HepG2 (cell line): ENCODE measurements at regions not wholly inside any gene's neighbourhood (a gene's known extent, or its start where the extent isn't known, plus 50 kb on each side); places are given as distances from the start of the nearest gene placed in this dataset.

Experiments used
- ATAC-seq: fragments of 200-7000 bp; cut with Tn5 transposase; 3 replicates; pipeline ENCODE4 v1.9.1; 2020; ENCODE audit warnings: mild to moderate bottlenecking, moderate library complexity
- BruUV-seq: library from RNA; stranded (reverse); fragments of 400-500 nt; replicated peaks from 2 replicates; lab custom pipeline; 2021; lab: Mats Ljungman, UMichigan
- CTCF ChIA-PET: fragments of 300-600 bp; formaldehyde crosslinking; extraction: SDS; loops from one replicate; lab custom pipeline; 2021; ENCODE audit warnings: low total read pairs, inconsistent platforms, low intra/inter-chr PET ratio; lab: Yijun Ruan, JAX
- POLR2A ChIA-PET: fragments of 350-600 bp; sonication (Branson Sonifier 250); formaldehyde crosslinking; loops from one replicate; lab custom pipeline; 2020; ENCODE audit warnings: antibody characterized with exemption, inconsistent platforms; lab: Yijun Ruan, JAX
- DNase-seq: peaks from one replicate; pipeline ENCODE4 v3.0.0-alpha.2; 2015; ENCODE audit warnings: low spot score
- FAIRE-seq: peaks from 3 replicates; lab custom pipeline; 2011; peaks lifted over from hg19 to GRCh38; lab: Jason Lieb, UNC
- H2AFZ ChIP-seq: one replicate; pipeline ENCODE4 v1.6.1; 2011; ENCODE audit warnings: low read length, inconsistent platforms
- H3K27ac ChIP-seq: fragments of 300-600 bp; 3 replicates; pipeline ENCODE4 v1.8.0; 2011; ENCODE audit warnings: mixed run types, mild to moderate bottlenecking, mixed read lengths, low read length, inconsistent platforms; ENCODE audit not compliant: insufficient read depth; ENCODE audit errors: extremely low read length
- H3K27me3 ChIP-seq, 2 experiments: fragments of 200-600 bp in 1 of 2; 2 replicates in 1 of 2; 3 replicates in 1 of 2; pipeline versions ENCODE4 v1.6.0 to v1.8.0; 2011; ENCODE audit warnings: low read length in 2 of 2, mild to moderate bottlenecking in 2 of 2, moderate library complexity in 2 of 2, inconsistent platforms in 1 of 2; ENCODE audit not compliant: insufficient read depth in 2 of 2, control insufficient read depth in 1 of 2
- H3K36me3 ChIP-seq, 2 experiments: fragments of 200-600 bp in 1 of 2; replicated peaks in 1 of 2; 2 replicates in 1 of 2; 3 replicates in 1 of 2; pipeline versions ENCODE4 v1.5.1 to v1.8.0; 2011; ENCODE audit warnings: low read length in 2 of 2, inconsistent platforms in 1 of 2; ENCODE audit not compliant: insufficient read depth in 2 of 2, control insufficient read depth in 1 of 2
- H3K4me1 ChIP-seq: 2 replicates; pipeline ENCODE4 v1.5.1; 2012; ENCODE audit warnings: low read length, inconsistent platforms; ENCODE audit not compliant: insufficient read depth
- H3K4me2 ChIP-seq: 2 replicates; pipeline ENCODE4 v1.6.0; 2011; ENCODE audit warnings: low read depth, low read length, inconsistent platforms
- H3K4me3 ChIP-seq, 3 experiments: fragments of 200-600 bp in 1 of 3; sonication (generic), shearing (Covaris generic) in 1 of 3; replicated peaks in 1 of 3; 2 replicates each; pipeline ENCODE4 v1.5.1; 2011 to 2016; ENCODE audit warnings: low read length in 3 of 3, inconsistent platforms in 2 of 3, low read depth in 2 of 3, mild to moderate bottlenecking in 2 of 3, control low read depth in 1 of 3, mixed read lengths in 1 of 3; ENCODE audit not compliant: insufficient read depth in 1 of 3
- H3K79me2 ChIP-seq: one replicate; pipeline ENCODE4 v1.6.1; 2011; ENCODE audit warnings: low read length, inconsistent platforms; ENCODE audit not compliant: insufficient read depth
- H3K9ac ChIP-seq: 2 replicates; pipeline ENCODE4 v1.6.0; 2011; ENCODE audit warnings: mild to moderate bottlenecking, low read depth, low read length, inconsistent platforms; ENCODE audit not compliant: insufficient read depth
- H3K9me3 ChIP-seq: 2 replicates; pipeline ENCODE4 v1.5.1; 2012; ENCODE audit warnings: mild to moderate bottlenecking, low read length
- H4K20me1 ChIP-seq: 2 replicates; pipeline ENCODE4 v1.6.0; 2011; ENCODE audit warnings: inconsistent platforms, mild to moderate bottlenecking, low read length, moderate library complexity; ENCODE audit not compliant: insufficient read depth
- AGO1 ChIP-seq: fragments of 200-400 bp; formaldehyde crosslinking; IDR thresholded peaks from 2 replicates; pipeline ENCODE4 v1.6.1; 2017; ENCODE audit warnings: mild to moderate bottlenecking, low read depth, low read length, moderate library complexity; ENCODE audit not compliant: poor library complexity, severe bottlenecking
- ARNT2 ChIP-seq: sonication (generic); formaldehyde crosslinking; IDR thresholded peaks from 2 replicates; pipeline ENCODE4 v1.8.0; 2022; ENCODE audit warnings: mild to moderate bottlenecking, low read depth, missing genetic modification reagents, moderate library complexity
- BORCS8-MEF2B ChIP-seq: sonication (generic); formaldehyde crosslinking; IDR thresholded peaks from 2 replicates; pipeline ENCODE4 v1.8.0; 2022; ENCODE audit warnings: mild to moderate bottlenecking, missing genetic modification reagents
- CHD2 ChIP-seq: IDR thresholded peaks from 2 replicates; pipeline ENCODE4 v1.6.1; 2011; ENCODE audit warnings: low read depth, low read length, improper control_type of control experiment
- CREBL2 ChIP-seq: sonication (generic); formaldehyde crosslinking; IDR thresholded peaks from 2 replicates; pipeline ENCODE4 v1.8.1; 2023; ENCODE audit warnings: missing genetic modification reagents, mild to moderate bottlenecking, borderline replicate concordance
- HMGXB3 ChIP-seq: sonication (generic); formaldehyde crosslinking; IDR thresholded peaks from 2 replicates; pipeline ENCODE4 v1.4.0; 2020; ENCODE audit warnings: missing genetic modification reagents, borderline replicate concordance
- RBAK ChIP-seq: sonication (generic); formaldehyde crosslinking; IDR thresholded peaks from 2 replicates; pipeline ENCODE4 v1.5.1; 2020; ENCODE audit warnings: mild to moderate bottlenecking, missing genetic modification reagents
- RELA ChIP-seq: sonication (generic); formaldehyde crosslinking; IDR thresholded peaks from 2 replicates; pipeline ENCODE4 v1.4.0; 2020; ENCODE audit warnings: missing genetic modification reagents
- ZNF20 ChIP-seq: sonication (generic); formaldehyde crosslinking; IDR thresholded peaks from 2 replicates; pipeline ENCODE4 v1.4.0; 2020; ENCODE audit warnings: mild to moderate bottlenecking, moderate library complexity, missing genetic modification reagents
- ZNF205 ChIP-seq: IDR thresholded peaks from 2 replicates; pipeline ENCODE4 v1.6.1; 2018; ENCODE audit warnings: missing biosample characterization, missing genetic modification reagents
- ZNF224 ChIP-seq: sonication (generic); formaldehyde crosslinking; IDR thresholded peaks from 2 replicates; pipeline ENCODE4 v1.5.0; 2020; ENCODE audit warnings: mild to moderate bottlenecking, missing genetic modification reagents
- ZNF235 ChIP-seq: sonication (generic); formaldehyde crosslinking; IDR thresholded peaks from 2 replicates; pipeline ENCODE4 v1.8.1; 2023; ENCODE audit warnings: mild to moderate bottlenecking, missing genetic modification reagents, borderline replicate concordance
- ZNF761 ChIP-seq: sonication (generic); formaldehyde crosslinking; conservative IDR thresholded peaks from 2 replicates; pipeline ENCODE4 v1.4.0; 2020; ENCODE audit warnings: mild to moderate bottlenecking, missing genetic modification reagents
- WGBS: methylation state at CpG from one replicate; pipeline ENCODE4 v1.1.6; 2017; ENCODE audit warnings: low lambda C conversion rate; 5-methylcytosine and 5-hydroxymethylcytosine counted together
- in situ Hi-C: cut with HindIII; loops from 2 replicates; pipeline ENCODE4 v1.10.0; 2017; ENCODE audit warnings: low pct_unique_long_range_greater_than_20kb; ENCODE audit not compliant: extremely low pct_ligation_motif_present
- intact Hi-C: fragments of 100-400 bp; cut with micrococcal nuclease; formaldehyde crosslinking; loops from one replicate; pipeline ENCODE4 v1.10.0; 2022; ENCODE audit not compliant: unreplicated experiment

GRCh38 chr12:89993632-89994031 is 285.0 kb upstream of the ATP2B1 start:
- Histone ChIP-seq H3K79me2 (no peaks in the 10 kb centered on the region), H3K4me2 (no peak overlapping the region), H3K9me3 (no peaks in the 10 kb centered on the region), H3K9ac (no peak overlapping the region), H3K27me3 (no peaks in the 10 kb centered on the region), H2AFZ (no peak overlapping the region), H4K20me1 (no peaks in the 10 kb centered on the region), H3K27ac (no peak overlapping the region), H3K4me1 (no peaks in the 10 kb centered on the region), H3K4me3 (no peak overlapping the region), H3K36me3 (no peaks in the 10 kb centered on the region)
- TF ChIP-seq RELA (CRISPR knock-in tag) (no peak), HMGXB3 (no peak), ZNF205 (CRISPR knock-in tag) (no peak), AGO1 (no peak), RBAK (CRISPR knock-in tag) (no peak), ARNT2 (CRISPR knock-in tag) (no peak), ZNF20 (CRISPR knock-in tag) (no peak), CHD2 (no peak), ZNF761 (no peak), BORCS8-MEF2B (CRISPR knock-in tag) (no peak), CREBL2 (CRISPR knock-in tag) (no peak), ZNF235 (CRISPR knock-in tag) (no peak), ZNF224 (CRISPR knock-in tag) (no peak)
- no TSS peak for BruUV-seq
- in situ Hi-C loops (no loop called here), intact Hi-C loops (no loop called here)
- FAIRE-seq, result no peak
- ChIA-PET POLR2A (no interaction called here), CTCF (no interaction called here)
- no peak for ATAC-seq
- 9% methylated on average over 1 of the region's 1 CpG for WGBS
- DNase-seq, result no peak
